SU-DHL-6 (cell line): ENCODE measurements at regions not wholly inside any gene's neighbourhood (a gene's known extent, or its start where the extent isn't known, plus 50 kb on each side); places are given as distances from the start of the nearest gene placed in this dataset.

Experiments used
- CTCF ChIP-seq: fragments of 200-600 bp; sonication (generic); IDR thresholded peaks from one replicate; pipeline ENCODE4 v1.5.1; 2017; ENCODE audit warnings: antibody characterized with exemption, mild to moderate bottlenecking, low read length, moderate library complexity; ENCODE audit not compliant: insufficient read depth, poor library complexity, severe bottlenecking
- EZH2phosphoT487 ChIP-seq: fragments of 200-600 bp; sonication (generic), shearing (Covaris generic); conservative IDR thresholded peaks from 2 replicates; pipeline ENCODE4 v1.6.1; 2018; ENCODE audit warnings: mild to moderate bottlenecking, antibody characterized with exemption, low read length, moderate library complexity, mixed read lengths

GRCh38 chr2:19169134-19169768 is 189.2 kb downstream of the OSR1 start:
- TF ChIP-seq CTCF (no peak), EZH2phosphoT487 (no peak)
